Lower leg skin (tissue), 4 donors: ENCODE measurements at regions not wholly inside any gene's neighbourhood (a gene's known extent, or its start where the extent isn't known, plus 50 kb on each side); places are given as distances from the start of the nearest gene placed in this dataset.

Experiments used
- DNase-seq, 2 donors: peaks; one replicate each; pipeline ENCODE4 v3.0.0-alpha.2; 2019; ENCODE audit warnings: low spot score in 2 of 2
- H3K4me3 ChIP-seq: fragments of 200-600 bp; sonication (generic); 2 replicates; pipeline ENCODE4 v1.5.1; 2017; ENCODE audit warnings: mild to moderate bottlenecking, low read depth; ENCODE audit not compliant: poor library complexity, severe bottlenecking
- CTCF ChIP-seq, 3 donors: fragments of 450-650 bp; IDR thresholded peaks; one replicate each; pipeline ENCODE4 v1.5.1; 2016; ENCODE audit warnings: antibody characterized with exemption in 3 of 3, mild to moderate bottlenecking in 3 of 3, moderate library complexity in 2 of 3
- POLR2A ChIP-seq, 2 donors: fragments of 450-650 bp; IDR thresholded peaks; one replicate each; pipeline ENCODE4 v1.6.1; 2016 to 2017; ENCODE audit warnings: antibody characterized with exemption in 2 of 2, mild to moderate bottlenecking in 1 of 2, moderate library complexity in 1 of 2
- WGBS, 2 donors: methylation state at CpG; one replicate each; pipeline ENCODE4 v1.1.5; 2018; 5-methylcytosine and 5-hydroxymethylcytosine counted together
- intact Hi-C: fragments of 100-400 bp; cut with DNase I; formaldehyde crosslinking; loops from one replicate; pipeline ENCODE4 v1.15.0; 2023; ENCODE audit warnings: low total_unique reads

GRCh38 chr3:105274958-105275357, 91.8 kb upstream of the ALCAM start:
- DNase-seq: no peak
- no peak for TF ChIP-seq POLR2A (IDR thresholded peaks at IDR 0.05)
- no peak for TF ChIP-seq CTCF (IDR thresholded peaks at IDR 0.05)
- no peak overlapping the region for H3K4me3 ChIP-seq
- intact Hi-C loops: no loop called here

DNA sequence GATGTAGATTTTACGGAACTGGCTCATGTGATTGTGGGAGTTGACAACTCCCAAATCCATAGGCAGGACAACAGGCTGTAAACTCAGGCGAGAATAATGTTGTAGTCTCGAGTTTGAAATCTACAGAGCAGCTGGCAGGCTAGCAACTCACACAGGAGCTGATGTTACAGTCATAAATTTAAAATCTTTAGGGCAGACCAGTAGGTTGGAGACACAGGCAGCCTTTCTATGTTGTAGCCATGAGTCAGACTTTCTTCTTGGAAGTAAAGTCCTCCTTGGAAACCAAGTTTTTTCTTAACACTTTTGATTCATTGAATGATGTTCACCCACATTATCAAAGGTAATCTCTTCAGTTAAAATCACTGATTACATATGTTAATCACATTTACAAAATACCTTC, 89.1 kb upstream of the ALCAM start:
- intact Hi-C loops: no loop called here
- WGBS, 2 donors: 87 to 89% methylated on average over 3 of the region's 3 CpGs
- no peak for DNase-seq
- no peak overlapping the region for H3K4me3 ChIP-seq
- TF ChIP-seq POLR2A (IDR thresholded peaks at IDR 0.05) (no peak), CTCF (IDR thresholded peaks at IDR 0.05) (no peak)

DNA sequence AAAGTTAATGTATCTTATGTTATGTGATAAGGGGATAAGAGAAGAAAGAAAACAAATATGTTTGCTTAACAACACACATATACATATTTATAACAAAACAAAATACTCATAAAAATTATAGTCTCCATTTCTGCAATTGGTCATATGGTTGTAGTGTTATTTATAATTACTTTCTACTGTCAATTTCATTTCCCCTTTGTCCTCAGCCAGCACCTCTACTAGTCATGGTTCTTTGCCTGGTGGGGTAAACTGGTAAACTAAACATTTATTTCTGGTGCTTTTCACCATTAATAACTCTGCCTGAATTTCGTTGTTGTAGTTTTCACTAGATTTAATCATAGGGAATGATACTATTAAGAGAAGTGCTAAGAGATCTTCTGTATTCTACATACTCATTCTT, 88.0 kb upstream of the ALCAM start:
- WGBS, 2 donors: 60 to 70% methylated on average over 1 of the region's 1 CpG
- no peak for DNase-seq
- no peak for TF ChIP-seq CTCF (IDR thresholded peaks at IDR 0.05)
- TF ChIP-seq POLR2A (IDR thresholded peaks at IDR 0.05): no peak
- intact Hi-C loops: no loop called here
- no peak overlapping the region for H3K4me3 ChIP-seq

- TF ChIP-seq CTCF (IDR thresholded peaks at IDR 0.05) (no peak), POLR2A (IDR thresholded peaks at IDR 0.05) (no peak)
- no peak for DNase-seq
- H3K4me3 ChIP-seq: no peak overlapping the region
- WGBS, 2 donors: 82 to 91% methylated on average over 1 of the region's 1 CpG
- intact Hi-C loops: no loop called here
Measured at GRCh38 chr3:105281989-105282388, 84.7 kb upstream of the ALCAM start.

- 72 to 77% methylated on average over 2 of the region's 2 CpGs for WGBS, 2 donors
- intact Hi-C loops: no loop called here
Measured at GRCh38 chr3:105284876-105285275, 81.8 kb upstream of the ALCAM start.

More at GRCh38 chr3:105284876-105285275, 81.8 kb upstream of the ALCAM start:
- no peak for TF ChIP-seq CTCF (IDR thresholded peaks at IDR 0.05)
- TF ChIP-seq POLR2A (IDR thresholded peaks at IDR 0.05): no peak
- H3K4me3 ChIP-seq: no peak overlapping the region
- no peak for DNase-seq
